ENCODE measurements at regions not wholly inside any gene's neighbourhood (a gene's known extent, or its start where the extent isn't known, plus 50 kb on each side); places are given as distances from the start of the nearest gene placed in this dataset.

- Mint-ChIP-seq H3K4me3 (ENCODE audit: low read depth) (no peak overlapping the region), H3K9me3 (no peaks in the 10 kb centered on the region), H3K4me1 (ENCODE audit: low read depth) (peaks cover 3% of the 10 kb centered on the region), H3K27me3 (ENCODE audit: low read depth) (peaks cover 7% of the 10 kb centered on the region), H3K36me3 (ENCODE audit: low read depth) (no peaks in the 10 kb centered on the region), H3K27ac (no peak overlapping the region)
- intact Hi-C loops (cut with micrococcal nuclease) = no loop called here
- DNase-seq (ENCODE audit: low spot score) = no peak
Observed at GRCh38 chr20:47863981-47864380, 78.7 kb upstream of the SULF2 start.

- Mint-ChIP-seq H3K27me3 (ENCODE audit: low read depth) (peaks cover 7% of the 10 kb centered on the region), H3K36me3 (ENCODE audit: low read depth) (no peaks in the 10 kb centered on the region), H3K27ac (no peak overlapping the region), H3K4me1 (ENCODE audit: low read depth) (peaks cover 3% of the 10 kb centered on the region), H3K9me3 (no peaks in the 10 kb centered on the region), H3K4me3 (ENCODE audit: low read depth) (no peak overlapping the region)
- no peak for DNase-seq (ENCODE audit: low spot score)
- intact Hi-C loops (cut with micrococcal nuclease) = no loop called here
Observed at GRCh38 chr20:47863315-47863965, 78.2 kb upstream of the SULF2 start.

- intact Hi-C loops (cut with micrococcal nuclease) = no loop called here
- Mint-ChIP-seq H3K4me3 (ENCODE audit: low read depth) (no peak overlapping the region), H3K4me1 (ENCODE audit: low read depth) (peaks cover 3% of the 10 kb centered on the region), H3K36me3 (ENCODE audit: low read depth) (no peaks in the 10 kb centered on the region), H3K27ac (no peak overlapping the region), H3K9me3 (no peaks in the 10 kb centered on the region), H3K27me3 (ENCODE audit: low read depth) (peaks cover 7% of the 10 kb centered on the region)
- DNase-seq (ENCODE audit: low spot score) = no peak
Observed at GRCh38 chr20:47862574-47863240, 77.4 kb upstream of the SULF2 start.

- peaks cover 8% of the 10 kb centered on the region for H3K27me3 Mint-ChIP-seq (ENCODE audit: low read depth)
- intact Hi-C loops (cut with micrococcal nuclease) = no loop called here
- H3K36me3 Mint-ChIP-seq (ENCODE audit: low read depth) = no peaks in the 10 kb centered on the region
- no peak overlapping the region for H3K27ac Mint-ChIP-seq
- no peak for DNase-seq (ENCODE audit: low spot score)
- no peaks in the 10 kb centered on the region for H3K9me3 Mint-ChIP-seq
- peaks cover 3% of the 10 kb centered on the region for H3K4me1 Mint-ChIP-seq (ENCODE audit: low read depth)
- no peak overlapping the region for H3K4me3 Mint-ChIP-seq (ENCODE audit: low read depth)
Observed at GRCh38 chr20:47861116-47861515, 75.8 kb upstream of the SULF2 start.

- Mint-ChIP-seq H3K4me3 (ENCODE audit: low read depth) (no peak overlapping the region), H3K4me1 (ENCODE audit: low read depth) (peaks cover 3% of the 10 kb centered on the region), H3K27ac (no peak overlapping the region), H3K9me3 (no peaks in the 10 kb centered on the region), H3K36me3 (ENCODE audit: low read depth) (no peaks in the 10 kb centered on the region), H3K27me3 (ENCODE audit: low read depth) (peaks cover 8% of the 10 kb centered on the region)
- no peak for DNase-seq (ENCODE audit: low spot score)
- intact Hi-C loops (cut with micrococcal nuclease) = no loop called here
Observed at GRCh38 chr20:47860049-47860830, 75.0 kb upstream of the SULF2 start.

- DNase-seq (ENCODE audit: low spot score) = no peak
- Mint-ChIP-seq H3K4me1 (ENCODE audit: low read depth) (peaks cover 3% of the 10 kb centered on the region), H3K36me3 (ENCODE audit: low read depth) (no peaks in the 10 kb centered on the region), H3K9me3 (no peaks in the 10 kb centered on the region), H3K4me3 (ENCODE audit: low read depth) (no peak overlapping the region), H3K27ac (no peak overlapping the region), H3K27me3 (ENCODE audit: low read depth) (peaks cover 8% of the 10 kb centered on the region)
- intact Hi-C loops (cut with micrococcal nuclease) = no loop called here
Observed at GRCh38 chr20:47859278-47859677, 74.0 kb upstream of the SULF2 start.

- no peak for DNase-seq (ENCODE audit: low spot score)
- no peak overlapping the region for H3K4me3 Mint-ChIP-seq (ENCODE audit: low read depth)
- H3K9me3 Mint-ChIP-seq = no peaks in the 10 kb centered on the region
- no peaks in the 10 kb centered on the region for H3K36me3 Mint-ChIP-seq (ENCODE audit: low read depth)
- no peaks in the 10 kb centered on the region for H3K4me1 Mint-ChIP-seq (ENCODE audit: low read depth)
- intact Hi-C loops (cut with micrococcal nuclease) = no loop called here
- no peak overlapping the region for H3K27ac Mint-ChIP-seq
- peaks cover 1% of the 10 kb centered on the region for H3K27me3 Mint-ChIP-seq (ENCODE audit: low read depth)
Observed at GRCh38 chr20:47857569-47858464, 72.5 kb upstream of the SULF2 start.

GRCh38 chr20:47857187-47857568 lies 71.9 kb upstream of the SULF2 start:
- H3K27me3 Mint-ChIP-seq (ENCODE audit: low read depth) = peaks cover 1% of the 10 kb centered on the region
- DNase-seq (ENCODE audit: low spot score) = no peak
- no peak overlapping the region for H3K27ac Mint-ChIP-seq
- intact Hi-C loops (cut with micrococcal nuclease) = no loop called here
- no peaks in the 10 kb centered on the region for H3K36me3 Mint-ChIP-seq (ENCODE audit: low read depth)
- no peaks in the 10 kb centered on the region for H3K9me3 Mint-ChIP-seq
- no peak overlapping the region for H3K4me3 Mint-ChIP-seq (ENCODE audit: low read depth)
- H3K4me1 Mint-ChIP-seq (ENCODE audit: low read depth) = no peaks in the 10 kb centered on the region

- H3K27ac Mint-ChIP-seq = no peak overlapping the region
- peaks cover 1% of the 10 kb centered on the region for H3K27me3 Mint-ChIP-seq (ENCODE audit: low read depth)
- H3K36me3 Mint-ChIP-seq (ENCODE audit: low read depth) = no peaks in the 10 kb centered on the region
- H3K4me1 Mint-ChIP-seq (ENCODE audit: low read depth) = no peaks in the 10 kb centered on the region
- DNase-seq (ENCODE audit: low spot score) = no peak
- H3K4me3 Mint-ChIP-seq (ENCODE audit: low read depth) = no peak overlapping the region
- intact Hi-C loops (cut with micrococcal nuclease) = no loop called here
- no peaks in the 10 kb centered on the region for H3K9me3 Mint-ChIP-seq
Observed at GRCh38 chr20:47855799-47856198, 70.5 kb upstream of the SULF2 start.

- Mint-ChIP-seq H3K27me3 (ENCODE audit: low read depth) (peaks cover 1% of the 10 kb centered on the region), H3K4me1 (ENCODE audit: low read depth) (no peaks in the 10 kb centered on the region), H3K4me3 (ENCODE audit: low read depth) (no peak overlapping the region), H3K9me3 (no peaks in the 10 kb centered on the region), H3K36me3 (ENCODE audit: low read depth) (no peaks in the 10 kb centered on the region), H3K27ac (no peak overlapping the region)
- DNase-seq (ENCODE audit: low spot score) = no peak
- intact Hi-C loops (cut with micrococcal nuclease) = no loop called here
Observed at GRCh38 chr20:47854687-47855212, 69.5 kb upstream of the SULF2 start.

- Mint-ChIP-seq H3K4me1 (ENCODE audit: low read depth) (no peaks in the 10 kb centered on the region), H3K27me3 (ENCODE audit: low read depth) (no peaks in the 10 kb centered on the region), H3K9me3 (no peaks in the 10 kb centered on the region), H3K27ac (no peak overlapping the region), H3K36me3 (ENCODE audit: low read depth) (no peaks in the 10 kb centered on the region), H3K4me3 (ENCODE audit: low read depth) (no peak overlapping the region)
- intact Hi-C loops (cut with micrococcal nuclease) = no loop called here
- no peak for DNase-seq (ENCODE audit: low spot score)
Observed at GRCh38 chr20:47851774-47852173, 66.5 kb upstream of the SULF2 start.

GRCh38 chr20:47850146-47850545 lies 64.9 kb upstream of the SULF2 start:
- Mint-ChIP-seq H3K4me3 (ENCODE audit: low read depth) (no peak overlapping the region), H3K36me3 (ENCODE audit: low read depth) (no peaks in the 10 kb centered on the region), H3K4me1 (ENCODE audit: low read depth) (no peaks in the 10 kb centered on the region), H3K27me3 (ENCODE audit: low read depth) (no peaks in the 10 kb centered on the region), H3K9me3 (no peaks in the 10 kb centered on the region), H3K27ac (no peak overlapping the region)
- no peak for DNase-seq (ENCODE audit: low spot score)
- intact Hi-C loops (cut with micrococcal nuclease) = no loop called here
